ENCODE measurements at regions not wholly inside any gene's neighbourhood (a gene's known extent, or its start where the extent isn't known, plus 50 kb on each side); places are given as distances from the start of the nearest gene placed in this dataset.
"Not testable (repeated sequence)": the region's sequence is repeated elsewhere in the genome, so short reads cannot be mapped to it uniquely, and the experiment has no call there.

- ChIA-PET POLR2A (no interaction called here), CTCF (no interaction called here)
- ATAC-seq: no peak
- Histone ChIP-seq H3K27me3 (ENCODE audit: control insufficient read depth, insufficient read depth, low read length) (no peaks in the 10 kb centered on the region), H3K4me1 (ENCODE audit: control insufficient read depth, insufficient read depth, low read length) (no peaks in the 10 kb centered on the region), H3K4me3 (ENCODE audit: low read depth in 2 of 2, low read length in 2 of 2) (no peak overlapping the region), H3K9me3 (ENCODE audit: control insufficient read depth, insufficient read depth, low read depth, low read length) (no peaks in the 10 kb centered on the region), H3K36me3 (ENCODE audit: control insufficient read depth, insufficient read depth, low read length) (no peaks in the 10 kb centered on the region), H3K27ac (ENCODE audit: low read length) (no peak overlapping the region)
- TF ChIP-seq POLR2AphosphoS5 (IDR thresholded peaks at IDR 0.05; ENCODE audit: low read depth, low read length): no peak
- no peak for DNase-seq (ENCODE audit: low read depth, low spot score)
- in situ Hi-C loops (cut with HindIII; ENCODE audit: low pct_unique_long_range_greater_than_20kb, low sequenced_read_pairs) (no loop called here), intact Hi-C loops (cut with micrococcal nuclease; ENCODE audit: unreplicated experiment) (no loop called here)
- BruUV-seq (replicated peaks): no TSS peak
Observed at GRCh38 chrX:122641826-122642225, 542.3 kb upstream of the GRIA3 start.

- H3K27ac ChIP-seq (ENCODE audit: low read length); ATAC-seq; DNase-seq (ENCODE audit: low read depth, low spot score); POLR2A ChIA-PET; H3K36me3 ChIP-seq (ENCODE audit: control insufficient read depth, insufficient read depth, low read length); CTCF ChIA-PET; in situ Hi-C loops (cut with HindIII; ENCODE audit: low pct_unique_long_range_greater_than_20kb, low sequenced_read_pairs); BruUV-seq (replicated peaks); intact Hi-C loops (cut with micrococcal nuclease; ENCODE audit: unreplicated experiment); H3K4me1 ChIP-seq (ENCODE audit: control insufficient read depth, insufficient read depth, low read length); H3K27me3 ChIP-seq (ENCODE audit: control insufficient read depth, insufficient read depth, low read length); H3K9me3 ChIP-seq (ENCODE audit: control insufficient read depth, insufficient read depth, low read depth, low read length); H3K4me3 ChIP-seq (ENCODE audit: low read depth in 2 of 2, low read length in 2 of 2): not testable (repeated sequence)
Observed at GRCh38 chrX:122655256-122655655, 528.8 kb upstream of the GRIA3 start.

- no peak for TF ChIP-seq POLR2AphosphoS5 (IDR thresholded peaks at IDR 0.05; ENCODE audit: low read depth, low read length)
- no peak for TF ChIP-seq CTCF (IDR thresholded peaks at IDR 0.05)
- TF ChIP-seq REST (IDR thresholded peaks at IDR 0.05; ENCODE audit: insufficient read depth in 1 of 2, low read depth in 2 of 2, low read length in 1 of 2): no peak
- no peak for TF ChIP-seq SIN3A (IDR thresholded peaks at IDR 0.05; ENCODE audit: borderline replicate concordance, insufficient read depth, low read depth, low read length)
- TF ChIP-seq TCF7L2 (IDR thresholded peaks at IDR 0.05; ENCODE audit: low read depth, low read length): no peak
- no peaks in the 10 kb centered on the region for H3K27me3 ChIP-seq (ENCODE audit: control insufficient read depth, insufficient read depth, low read length)
- H3K36me3 ChIP-seq (ENCODE audit: control insufficient read depth, insufficient read depth, low read length): no peaks in the 10 kb centered on the region
- intact Hi-C loops (cut with micrococcal nuclease; ENCODE audit: unreplicated experiment) (no loop called here), in situ Hi-C loops (cut with HindIII; ENCODE audit: low pct_unique_long_range_greater_than_20kb, low sequenced_read_pairs) (no loop called here)
- DNase-seq (ENCODE audit: low read depth, low spot score): no peak
- no peaks in the 10 kb centered on the region for H3K9me3 ChIP-seq (ENCODE audit: control insufficient read depth, insufficient read depth, low read depth, low read length)
- BruUV-seq (replicated peaks): no TSS peak
- CTCF ChIA-PET: no interaction called here
- POLR2A ChIA-PET: no interaction called here
- H3K4me1 ChIP-seq (ENCODE audit: control insufficient read depth, insufficient read depth, low read length): no peaks in the 10 kb centered on the region
- H3K4me3 ChIP-seq (ENCODE audit: low read depth in 2 of 2, low read length in 2 of 2): no peak overlapping the region
- ATAC-seq: no peak
- H3K27ac ChIP-seq (ENCODE audit: low read length): no peak overlapping the region
Observed at GRCh38 chrX:122666601-122667000, 517.5 kb upstream of the GRIA3 start.

All from Panc1 (cell line).